OCI-LY7 (cell line): ENCODE measurements at regions not wholly inside any gene's neighbourhood (a gene's known extent, or its start where the extent isn't known, plus 50 kb on each side); places are given as distances from the start of the nearest gene placed in this dataset.

ENCODE experiments used
- EZH2phosphoT487 ChIP-seq: fragments of 200-600 bp; sonication (generic); IDR thresholded peaks from 2 replicates; pipeline ENCODE4 v1.6.1; 2018; ENCODE audit warnings: low read depth, borderline replicate concordance, mild to moderate bottlenecking, mixed run types, antibody characterized with exemption, low read length, moderate library complexity, mixed read lengths
- TF ChIP-seq, protein P1 (sequence below): fragments of 200-600 bp; sonication (generic); conservative IDR thresholded peaks from 2 replicates; pipeline ENCODE4 v1.5.1; 2014; ENCODE audit warnings: mild to moderate bottlenecking, antibody characterized with exemption, low read length, moderate library complexity, mixed read lengths

DNA sequence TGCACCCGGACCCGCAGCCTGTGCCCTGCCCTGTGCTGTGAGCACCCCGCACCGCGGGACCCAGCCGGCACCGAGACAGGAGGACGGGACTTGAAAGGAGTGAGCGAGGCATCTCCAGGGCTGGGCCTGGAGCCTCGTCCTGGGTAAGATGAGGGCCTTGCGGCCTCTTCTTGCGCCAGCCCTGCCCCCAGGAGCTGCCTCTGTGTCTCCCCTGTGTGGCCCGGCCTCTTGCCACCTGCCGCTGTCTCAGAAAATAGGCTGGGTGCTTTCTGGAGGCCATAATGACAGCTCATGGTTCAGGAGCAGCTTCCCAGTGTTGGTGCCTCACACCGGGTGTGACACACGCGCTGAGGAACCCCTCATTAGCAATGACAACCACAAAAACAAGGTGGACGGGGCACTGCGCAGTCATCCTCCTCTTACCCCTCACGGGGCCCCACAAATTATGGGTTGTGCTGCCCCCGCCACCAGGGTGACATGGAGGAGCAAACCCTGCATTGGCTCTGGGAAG is 161.5 kb upstream of the C1orf174 start:
- TF ChIP-seq, protein P1, sequence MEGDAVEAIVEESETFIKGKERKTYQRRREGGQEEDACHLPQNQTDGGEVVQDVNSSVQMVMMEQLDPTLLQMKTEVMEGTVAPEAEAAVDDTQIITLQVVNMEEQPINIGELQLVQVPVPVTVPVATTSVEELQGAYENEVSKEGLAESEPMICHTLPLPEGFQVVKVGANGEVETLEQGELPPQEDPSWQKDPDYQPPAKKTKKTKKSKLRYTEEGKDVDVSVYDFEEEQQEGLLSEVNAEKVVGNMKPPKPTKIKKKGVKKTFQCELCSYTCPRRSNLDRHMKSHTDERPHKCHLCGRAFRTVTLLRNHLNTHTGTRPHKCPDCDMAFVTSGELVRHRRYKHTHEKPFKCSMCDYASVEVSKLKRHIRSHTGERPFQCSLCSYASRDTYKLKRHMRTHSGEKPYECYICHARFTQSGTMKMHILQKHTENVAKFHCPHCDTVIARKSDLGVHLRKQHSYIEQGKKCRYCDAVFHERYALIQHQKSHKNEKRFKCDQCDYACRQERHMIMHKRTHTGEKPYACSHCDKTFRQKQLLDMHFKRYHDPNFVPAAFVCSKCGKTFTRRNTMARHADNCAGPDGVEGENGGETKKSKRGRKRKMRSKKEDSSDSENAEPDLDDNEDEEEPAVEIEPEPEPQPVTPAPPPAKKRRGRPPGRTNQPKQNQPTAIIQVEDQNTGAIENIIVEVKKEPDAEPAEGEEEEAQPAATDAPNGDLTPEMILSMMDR = no peak
- TF ChIP-seq EZH2phosphoT487 = no peak
